Duodenal mucosa (tissue), 2 donors: ENCODE measurements at regions not wholly inside any gene's neighbourhood (a gene's known extent, or its start where the extent isn't known, plus 50 kb on each side); places are given as distances from the start of the nearest gene placed in this dataset.

Source experiments
- H3K27ac ChIP-seq: one replicate; pipeline ENCODE4 v1.7.0; 2013; ENCODE audit warnings: low read depth, low read length
- H3K27me3 ChIP-seq, 2 donors: one replicate each; pipeline ENCODE4 v1.7.0; 2013; ENCODE audit warnings: low read length in 2 of 2, control low read depth in 1 of 2; ENCODE audit not compliant: insufficient read depth in 2 of 2, control insufficient read depth in 1 of 2
- H3K36me3 ChIP-seq, 2 donors: one replicate each; pipeline ENCODE4 v1.7.0; 2013; ENCODE audit warnings: low read length in 2 of 2, control low read depth in 1 of 2; ENCODE audit not compliant: insufficient read depth in 2 of 2, control insufficient read depth in 1 of 2
- H3K4me1 ChIP-seq, 2 donors: one replicate each; pipeline ENCODE4 v1.7.0; 2013; ENCODE audit warnings: low read length in 2 of 2, control low read depth in 1 of 2; ENCODE audit not compliant: insufficient read depth in 2 of 2, control insufficient read depth in 1 of 2
- H3K4me3 ChIP-seq, 2 donors: one replicate each; pipeline ENCODE4 v1.7.0; 2013; ENCODE audit warnings: low read length in 2 of 2, low read depth in 1 of 2
- H3K9ac ChIP-seq, 2 donors: one replicate each; pipeline ENCODE4 v1.7.0; 2013; ENCODE audit warnings: low read length in 2 of 2, low read depth in 1 of 2
- H3K9me3 ChIP-seq, 2 donors: one replicate each; pipeline ENCODE4 v1.7.0; 2013; ENCODE audit warnings: low read length in 2 of 2, control low read depth in 1 of 2; ENCODE audit not compliant: control insufficient read depth in 1 of 2

DNA sequence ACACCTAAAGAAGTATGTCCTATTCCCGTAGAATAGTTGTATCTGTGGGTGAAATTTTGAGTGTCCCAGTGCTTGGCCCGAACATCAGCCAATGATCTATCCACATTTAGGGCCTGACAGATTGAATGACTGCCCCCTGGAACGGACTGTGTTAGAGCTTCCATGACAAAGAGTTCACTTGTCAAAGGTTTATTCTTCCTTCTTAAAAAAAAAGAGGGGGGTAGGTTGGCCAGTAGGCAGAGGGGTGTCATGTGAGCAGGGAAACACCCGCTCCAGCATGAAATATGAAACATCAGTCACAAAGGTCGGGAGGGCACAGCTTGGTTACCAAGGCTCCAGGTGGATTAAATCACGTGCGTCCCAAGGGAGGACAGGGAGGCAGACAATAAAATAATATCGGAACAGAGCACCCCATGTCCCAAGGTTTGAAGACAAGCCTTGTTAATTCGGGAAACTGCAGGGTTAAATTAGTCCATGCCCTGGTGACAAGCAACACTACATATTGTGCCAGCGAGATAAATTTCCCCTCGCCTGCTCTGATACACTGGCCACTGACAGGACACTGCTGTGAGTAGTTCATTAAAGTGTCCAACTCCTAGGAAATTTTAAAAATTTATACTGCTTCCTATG, 401.2 kb downstream of the IRX1 start:
- H3K9ac ChIP-seq = no peak overlapping the region
- H3K9me3 ChIP-seq = peaks cover 0 to 2% of the 10 kb centered on the region in 2 donors
- no peaks in the 10 kb centered on the region for H3K4me1 ChIP-seq
- no peak overlapping the region for H3K27ac ChIP-seq
- H3K36me3 ChIP-seq = no peaks in the 10 kb centered on the region
- H3K4me3 ChIP-seq = no peak overlapping the region
- no peaks in the 10 kb centered on the region for H3K27me3 ChIP-seq

DNA sequence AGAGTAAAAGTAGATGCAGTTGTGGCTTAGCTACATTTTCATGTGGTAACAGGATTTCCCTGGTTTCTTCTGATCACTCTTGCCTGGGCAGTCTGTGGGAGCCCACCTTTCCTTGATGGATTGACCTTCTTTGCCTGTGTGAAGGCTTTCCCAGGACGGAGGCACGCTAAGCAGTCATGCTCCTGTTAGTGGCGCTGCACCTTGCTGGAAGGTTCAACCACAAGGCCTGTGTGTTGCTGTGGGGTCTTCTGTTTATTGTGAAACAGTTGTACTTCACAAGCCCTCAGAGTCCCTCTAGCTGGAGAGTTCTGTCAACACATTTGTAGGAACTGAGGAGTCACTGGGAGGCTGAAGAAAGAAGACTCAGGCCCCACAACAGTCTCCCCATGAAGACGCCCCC, 402.0 kb downstream of the IRX1 start:
- Histone ChIP-seq H3K4me3 (no peak overlapping the region), H3K9me3 (peaks cover 0 to 2% of the 10 kb centered on the region in 2 donors), H3K4me1 (no peaks in the 10 kb centered on the region), H3K9ac (no peak overlapping the region), H3K36me3 (no peaks in the 10 kb centered on the region), H3K27me3 (no peaks in the 10 kb centered on the region), H3K27ac (no peak overlapping the region)

DNA sequence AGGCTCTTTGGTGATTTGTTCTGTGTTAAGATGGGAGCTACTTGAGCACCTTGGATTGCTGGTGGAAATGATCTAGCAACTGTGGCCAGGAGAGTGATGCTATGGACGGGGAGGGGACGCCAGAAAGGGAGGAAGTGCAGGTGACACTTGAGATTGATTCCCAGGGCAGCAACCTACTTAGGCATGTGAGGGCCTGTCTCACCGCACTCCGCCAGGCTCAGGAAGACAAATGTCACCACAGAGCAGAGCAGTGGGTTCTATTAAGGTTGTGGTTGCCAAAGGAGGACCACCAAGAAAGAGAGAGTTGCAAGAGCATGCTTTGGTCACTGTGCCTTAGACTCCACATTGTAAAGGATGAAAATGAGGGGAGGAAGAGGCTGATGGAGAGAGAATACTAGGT, 404.3 kb downstream of the IRX1 start:
- no peak overlapping the region for H3K27ac ChIP-seq
- H3K9me3 ChIP-seq = peaks cover 0 to 3% of the 10 kb centered on the region in 2 donors
- no peaks in the 10 kb centered on the region for H3K4me1 ChIP-seq
- no peak overlapping the region for H3K4me3 ChIP-seq
- no peaks in the 10 kb centered on the region for H3K27me3 ChIP-seq
- no peak overlapping the region for H3K9ac ChIP-seq
- H3K36me3 ChIP-seq = no peaks in the 10 kb centered on the region

DNA sequence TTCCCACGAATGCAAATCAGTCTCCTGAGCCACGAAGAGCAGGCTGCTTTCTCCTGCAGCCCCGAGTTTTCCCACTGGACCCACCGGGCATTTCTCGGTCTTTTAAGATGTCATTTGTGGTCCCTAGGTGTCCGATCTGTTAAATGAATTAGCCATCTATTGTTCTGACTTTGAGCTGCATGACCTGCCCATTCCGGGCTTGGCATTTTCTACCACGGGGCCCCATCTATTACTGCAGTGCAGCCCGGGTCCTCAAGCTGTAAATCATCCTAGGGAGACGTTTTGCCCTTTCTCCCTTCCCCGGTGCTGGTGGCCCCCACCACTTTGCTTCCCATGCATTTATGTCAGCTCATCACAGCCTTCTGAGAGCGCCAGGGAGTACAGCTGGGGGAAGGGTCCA, 405.4 kb downstream of the IRX1 start:
- H3K9ac ChIP-seq = no peak overlapping the region
- peaks cover 0 to 3% of the 10 kb centered on the region in 2 donors for H3K9me3 ChIP-seq
- H3K4me3 ChIP-seq = no peak overlapping the region
- H3K4me1 ChIP-seq = no peaks in the 10 kb centered on the region
- no peaks in the 10 kb centered on the region for H3K36me3 ChIP-seq
- no peaks in the 10 kb centered on the region for H3K27me3 ChIP-seq
- no peak overlapping the region for H3K27ac ChIP-seq

DNA sequence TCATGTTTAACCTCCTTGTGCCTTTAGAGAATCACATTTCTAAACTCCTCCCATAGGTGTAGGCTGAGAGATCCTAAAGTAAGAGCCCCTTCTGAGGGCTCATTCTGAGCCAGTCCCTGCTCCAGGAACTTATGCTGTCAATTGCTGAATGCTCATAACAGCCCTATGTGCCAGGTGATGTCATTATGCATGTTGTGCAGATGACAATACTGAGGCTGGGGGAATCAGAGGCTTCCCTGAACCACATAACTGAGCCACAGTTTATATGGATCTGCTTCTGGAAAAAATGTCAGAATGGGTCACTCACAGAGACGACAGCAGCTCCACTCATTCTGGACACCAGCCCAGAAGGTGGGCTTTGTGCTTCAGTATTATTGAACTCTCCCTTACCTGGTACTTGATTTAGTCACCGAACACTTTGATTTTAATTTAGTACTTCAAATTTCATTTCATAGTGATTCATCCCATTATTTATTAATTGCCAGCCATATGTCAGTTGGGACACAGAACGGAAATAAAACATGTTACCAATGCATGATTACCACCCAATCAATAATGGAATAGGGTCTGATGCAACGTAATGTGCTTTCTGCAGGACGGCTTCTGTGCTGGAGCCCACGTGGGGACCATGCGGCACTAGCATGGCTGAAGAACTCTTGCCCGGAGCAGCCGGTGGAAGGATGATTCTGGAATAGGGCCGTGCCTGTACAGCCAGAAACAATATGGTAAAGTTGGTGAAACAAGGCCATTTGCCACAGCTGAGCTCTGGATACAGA, 406.3 kb downstream of the IRX1 start:
- Histone ChIP-seq H3K9ac (no peak overlapping the region), H3K9me3 (peaks cover 0 to 3% of the 10 kb centered on the region in 2 donors), H3K36me3 (no peaks in the 10 kb centered on the region), H3K27ac (no peak overlapping the region), H3K27me3 (no peaks in the 10 kb centered on the region), H3K4me3 (no peak overlapping the region), H3K4me1 (no peaks in the 10 kb centered on the region)

DNA sequence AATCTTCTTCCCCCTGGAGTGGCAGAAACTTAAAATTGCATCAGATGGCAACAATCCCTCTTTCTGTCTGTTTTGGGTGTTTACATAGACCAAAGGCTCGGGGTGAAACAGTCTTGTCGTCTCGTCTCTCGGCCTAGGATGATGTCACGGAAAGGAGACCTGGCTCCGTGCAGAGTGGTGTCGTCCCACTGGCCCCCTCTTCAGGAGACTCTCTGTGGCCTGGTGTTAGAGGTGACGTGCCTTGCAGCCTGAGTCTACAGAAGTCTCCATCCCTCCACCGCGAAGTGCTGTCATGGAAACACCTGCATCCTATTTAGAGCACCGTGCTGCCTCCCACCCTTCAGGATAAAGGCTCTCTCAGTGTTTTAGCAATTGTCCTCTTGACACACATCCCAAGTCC, 409.7 kb downstream of the IRX1 start:
- Histone ChIP-seq H3K27ac (no peak overlapping the region), H3K4me3 (no peak overlapping the region), H3K4me1 (no peaks in the 10 kb centered on the region)

DNA sequence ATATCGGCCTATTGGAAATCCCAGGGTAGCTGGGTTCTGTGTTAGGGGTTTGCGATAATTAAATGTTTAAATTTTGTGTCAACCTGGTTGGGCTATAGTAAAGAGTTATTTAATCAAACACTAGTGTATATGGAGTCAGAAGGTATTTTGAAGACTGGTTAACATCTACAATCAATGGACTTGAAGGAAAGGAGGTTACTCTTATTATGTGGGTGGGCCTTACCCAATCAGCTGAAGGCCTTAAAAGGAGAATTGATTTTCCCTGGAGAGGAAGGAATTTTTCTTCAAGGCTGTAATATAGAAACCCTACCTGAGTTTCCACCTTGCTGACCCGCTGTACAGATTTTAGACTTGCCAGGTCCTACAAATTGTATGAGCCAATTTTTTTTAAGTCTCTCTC, 411.4 kb downstream of the IRX1 start:
- H3K27me3 ChIP-seq = no peaks in the 10 kb centered on the region
- H3K9me3 ChIP-seq = peaks cover 0 to 3% of the 10 kb centered on the region in 2 donors
- H3K9ac ChIP-seq = no peak overlapping the region
- no peaks in the 10 kb centered on the region for H3K4me1 ChIP-seq
- H3K27ac ChIP-seq = no peak overlapping the region
- no peaks in the 10 kb centered on the region for H3K36me3 ChIP-seq
- no peak overlapping the region for H3K4me3 ChIP-seq

More for the DNA sequence above, 409.7 kb downstream of the IRX1 start:
- Histone ChIP-seq H3K27me3 (no peaks in the 10 kb centered on the region), H3K9me3 (peaks cover 0 to 3% of the 10 kb centered on the region in 2 donors), H3K36me3 (no peaks in the 10 kb centered on the region), H3K9ac (no peak overlapping the region)

DNA sequence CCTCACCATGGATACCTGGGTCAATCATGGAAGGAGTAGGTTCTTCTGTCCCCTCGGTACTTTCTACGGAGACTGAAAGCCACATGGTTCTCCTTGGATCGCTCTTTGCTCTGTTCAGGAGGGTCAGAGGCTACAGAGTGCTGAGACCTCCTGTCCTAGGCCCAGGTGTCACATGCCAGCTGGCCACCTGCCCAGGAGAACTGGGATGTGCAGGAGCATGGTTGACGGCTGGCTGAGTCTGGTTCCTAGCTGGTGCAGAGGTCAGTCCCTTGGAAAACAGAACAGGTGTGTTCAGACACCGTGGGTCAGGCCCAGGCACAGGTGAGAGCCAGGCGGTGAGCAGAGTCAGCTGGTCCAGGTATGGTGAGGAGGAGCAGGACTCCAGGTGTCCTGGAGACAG, 416.3 kb downstream of the IRX1 start:
- Histone ChIP-seq H3K27me3 (no peaks in the 10 kb centered on the region), H3K36me3 (no peaks in the 10 kb centered on the region), H3K9ac (no peak overlapping the region), H3K4me1 (peaks cover 0 to 5% of the 10 kb centered on the region in 2 donors), H3K9me3 (no peaks in the 10 kb centered on the region), H3K4me3 (no peak overlapping the region), H3K27ac (no peak overlapping the region)

DNA sequence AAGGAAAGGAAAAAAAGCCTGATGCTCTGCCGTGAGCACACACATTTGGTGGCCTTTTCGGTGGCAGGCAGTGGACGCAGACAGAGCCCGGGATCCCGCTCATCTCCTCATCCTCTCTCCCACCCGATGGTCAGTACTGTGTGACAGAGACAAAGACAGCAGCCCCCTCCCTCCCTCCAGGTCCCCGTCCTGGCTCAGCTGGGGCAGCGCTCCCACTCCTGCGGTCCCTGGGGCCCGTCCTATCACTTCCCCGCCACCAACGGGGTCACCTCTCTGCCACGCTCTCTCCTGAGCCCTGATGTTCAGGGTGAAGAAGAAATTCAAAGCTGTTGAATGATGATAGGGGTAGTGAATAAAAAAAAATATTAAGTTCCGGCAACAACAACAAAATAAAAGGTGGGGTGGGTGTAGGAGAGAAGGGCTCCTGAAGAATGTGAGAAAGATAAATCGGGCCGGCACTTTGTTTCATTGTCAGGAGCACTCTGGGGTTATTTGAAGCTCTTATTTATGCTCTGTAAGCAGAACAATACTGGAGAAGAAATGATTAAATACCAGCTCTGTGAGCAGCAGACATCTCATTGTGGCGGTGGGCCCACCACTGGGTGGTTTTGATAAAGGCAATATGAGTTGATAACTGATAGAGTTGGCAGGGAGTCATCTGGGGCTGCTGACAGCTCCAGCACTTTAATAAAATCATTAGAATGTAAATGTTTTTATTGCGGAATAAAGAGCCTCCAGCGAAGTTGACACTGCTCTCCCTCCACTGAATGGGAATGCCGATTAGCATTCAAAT, 417.7 kb downstream of the IRX1 start:
- H3K4me1 ChIP-seq = peaks cover 0 to 5% of the 10 kb centered on the region in 2 donors
- no peaks in the 10 kb centered on the region for H3K27me3 ChIP-seq
- H3K27ac ChIP-seq = no peak overlapping the region
- H3K4me3 ChIP-seq = no peak overlapping the region
- no peaks in the 10 kb centered on the region for H3K36me3 ChIP-seq
- no peak overlapping the region for H3K9ac ChIP-seq
- H3K9me3 ChIP-seq = no peaks in the 10 kb centered on the region

DNA sequence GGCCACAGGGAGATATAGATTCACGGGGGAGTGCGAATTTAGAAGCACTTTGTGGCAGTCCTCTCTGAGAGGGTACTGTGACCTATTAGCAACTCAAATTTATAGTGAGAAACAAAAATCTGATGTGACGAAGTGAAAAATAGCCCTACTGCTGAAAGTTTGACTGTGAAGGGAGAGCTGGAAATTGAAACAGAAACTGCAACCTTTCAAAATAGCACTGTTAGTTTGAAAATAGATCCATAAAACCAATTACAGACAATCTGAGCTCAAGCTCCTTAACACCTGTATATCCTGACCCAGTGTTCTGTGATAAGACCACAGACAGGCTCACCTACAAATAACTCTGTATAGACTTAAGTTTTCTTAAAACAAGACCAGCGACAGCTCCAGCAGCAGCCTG, 420.1 kb downstream of the IRX1 start:
- Histone ChIP-seq H3K9ac (no peak overlapping the region), H3K27ac (no peak overlapping the region)

More for the DNA sequence above, 420.1 kb downstream of the IRX1 start:
- no peak overlapping the region for H3K4me3 ChIP-seq
- no peaks in the 10 kb centered on the region for H3K36me3 ChIP-seq
- no peaks in the 10 kb centered on the region for H3K27me3 ChIP-seq
- peaks cover 0 to 5% of the 10 kb centered on the region in 2 donors for H3K4me1 ChIP-seq
- no peaks in the 10 kb centered on the region for H3K9me3 ChIP-seq
